ENCODE measurements at regions not wholly inside any gene's neighbourhood (a gene's known extent, or its start where the extent isn't known, plus 50 kb on each side); places are given as distances from the start of the nearest gene placed in this dataset.

GRCh38 chr15:70244978-70245542, 147.3 kb upstream of the TLE3 start:
- no peak for ATAC-seq (ENCODE audit: insufficient number of reproducible peaks, low FRiP score, low read depth)
- Histone ChIP-seq H3K9me3 (no peaks in the 10 kb centered on the region), H3K4me1 (ENCODE audit: control insufficient read depth in 1 of 2, low read depth in 2 of 2) (no peaks in the 10 kb centered on the region), H3K36me3 (no peaks in the 10 kb centered on the region), H3K27ac (no peak overlapping the region), H3K27me3 (replicated peaks; ENCODE audit: insufficient read depth) (no peaks in the 10 kb centered on the region), H3K4me3 (no peak overlapping the region)
- no peak for DNase-seq (ENCODE audit: low spot score)
- no peak for TF ChIP-seq CTCF (IDR thresholded peaks at IDR 0.05)

- no peak for TF ChIP-seq CTCF (IDR thresholded peaks at IDR 0.05)
- Histone ChIP-seq H3K36me3 (no peaks in the 10 kb centered on the region), H3K9me3 (no peaks in the 10 kb centered on the region), H3K4me1 (ENCODE audit: control insufficient read depth in 1 of 2, low read depth in 2 of 2) (no peaks in the 10 kb centered on the region), H3K27ac (no peak overlapping the region), H3K27me3 (replicated peaks; ENCODE audit: insufficient read depth) (no peaks in the 10 kb centered on the region), H3K4me3 (no peak overlapping the region)
- DNase-seq (ENCODE audit: low spot score) (no peak), ATAC-seq (ENCODE audit: insufficient number of reproducible peaks, low FRiP score, low read depth) (no peak)
Measured at GRCh38 chr15:70243686-70244540, 146.2 kb upstream of the TLE3 start.

- DNase-seq (ENCODE audit: low spot score) (no peak), ATAC-seq (ENCODE audit: insufficient number of reproducible peaks, low FRiP score, low read depth) (no peak)
- Histone ChIP-seq H3K9me3 (no peaks in the 10 kb centered on the region), H3K27ac (no peak overlapping the region), H3K27me3 (replicated peaks; ENCODE audit: insufficient read depth) (no peaks in the 10 kb centered on the region), H3K36me3 (no peaks in the 10 kb centered on the region), H3K4me3 (no peak overlapping the region), H3K4me1 (ENCODE audit: control insufficient read depth in 1 of 2, low read depth in 2 of 2) (no peaks in the 10 kb centered on the region)
- no peak for TF ChIP-seq CTCF (IDR thresholded peaks at IDR 0.05)
Measured at GRCh38 chr15:70242951-70243685, 145.4 kb upstream of the TLE3 start.

- no peak for DNase-seq (ENCODE audit: low spot score)
- Histone ChIP-seq H3K9me3 (no peaks in the 10 kb centered on the region), H3K4me3 (no peak overlapping the region), H3K4me1 (ENCODE audit: control insufficient read depth in 1 of 2, low read depth in 2 of 2) (no peaks in the 10 kb centered on the region), H3K27ac (no peak overlapping the region), H3K36me3 (no peaks in the 10 kb centered on the region), H3K27me3 (replicated peaks; ENCODE audit: insufficient read depth) (no peaks in the 10 kb centered on the region)
- no peak for TF ChIP-seq CTCF (IDR thresholded peaks at IDR 0.05)
- ATAC-seq (ENCODE audit: insufficient number of reproducible peaks, low FRiP score, low read depth): no peak
Measured at GRCh38 chr15:70241561-70242320, 144.0 kb upstream of the TLE3 start.
